Hepatocyte (in vitro differentiated cells): ENCODE measurements at regions not wholly inside any gene's neighbourhood (a gene's known extent, or its start where the extent isn't known, plus 50 kb on each side); places are given as distances from the start of the nearest gene placed in this dataset.

Experiments used
- DNase-seq: peaks from one replicate; pipeline ENCODE4 v3.0.0-alpha.2; 2016; ENCODE audit warnings: low spot score
- H2AFZ ChIP-seq: fragments of 200-600 bp; sonication (generic); 2 replicates; pipeline ENCODE4 v1.6.0; 2016; ENCODE audit warnings: antibody characterized with exemption, mild to moderate bottlenecking
- H3K27ac ChIP-seq: fragments of 200-600 bp; sonication (generic); 2 replicates; pipeline ENCODE4 v1.5.1; 2016; ENCODE audit warnings: mild to moderate bottlenecking
- H3K27me3 ChIP-seq: fragments of 200-600 bp; sonication (generic); 2 replicates; pipeline ENCODE4 v1.6.1; 2016
- H3K36me3 ChIP-seq: fragments of 200-600 bp; sonication (generic); replicated peaks from 2 replicates; pipeline ENCODE4 v1.5.1; 2016; ENCODE audit warnings: low read depth; ENCODE audit not compliant: insufficient read depth
- H3K4me1 ChIP-seq: fragments of 200-600 bp; sonication (generic); 2 replicates; pipeline ENCODE4 v1.5.1; 2016; ENCODE audit warnings: mild to moderate bottlenecking, moderate library complexity; ENCODE audit not compliant: insufficient read depth
- H3K4me2 ChIP-seq: fragments of 200-600 bp; sonication (generic); 2 replicates; pipeline ENCODE4 v1.6.0; 2016
- H3K4me3 ChIP-seq: fragments of 200-600 bp; sonication (generic); 2 replicates; pipeline ENCODE4 v1.5.1; 2016; ENCODE audit warnings: mild to moderate bottlenecking
- H3K79me2 ChIP-seq: fragments of 200-600 bp; sonication (generic); 2 replicates; pipeline ENCODE4 v1.6.0; 2017; ENCODE audit warnings: mild to moderate bottlenecking
- H3K9me2 ChIP-seq: fragments of 200-600 bp; sonication (generic); replicated peaks from 2 replicates; pipeline ENCODE4 v1.6.0; 2017; ENCODE audit warnings: mild to moderate bottlenecking; ENCODE audit not compliant: insufficient read depth
- H3K9me3 ChIP-seq: fragments of 200-600 bp; sonication (generic); 2 replicates; pipeline ENCODE4 v1.5.1; 2016; ENCODE audit warnings: low read depth, mild to moderate bottlenecking
- H4K20me1 ChIP-seq: fragments of 200-600 bp; sonication (generic); 2 replicates; pipeline ENCODE4 v1.6.0; 2016; ENCODE audit warnings: mild to moderate bottlenecking; ENCODE audit not compliant: insufficient read depth, poor library complexity, severe bottlenecking
- EZH2 ChIP-seq: fragments of 200-600 bp; sonication (generic); IDR thresholded peaks from 2 replicates; pipeline ENCODE4 v1.6.1; 2016; ENCODE audit warnings: antibody characterized with exemption, mild to moderate bottlenecking, borderline replicate concordance
- WGBS: methylation state at CpG from one replicate; pipeline ENCODE4 v1.1.6; 2016; ENCODE audit warnings: low lambda C conversion rate; ENCODE audit errors: missing lambda C conversion rate; 5-methylcytosine and 5-hydroxymethylcytosine counted together

GRCh38 chr5:51748647-51749046 is 365.4 kb downstream of the ISL1 start:
- no peak overlapping the region for H3K27ac ChIP-seq
- H3K9me3 ChIP-seq: no peaks in the 10 kb centered on the region
- WGBS: 96% methylated on average over 2 of the region's 2 CpGs
- H3K27me3 ChIP-seq: no peaks in the 10 kb centered on the region
- no peak overlapping the region for H2AFZ ChIP-seq
- H3K36me3 ChIP-seq: no peaks in the 10 kb centered on the region
- no peak overlapping the region for H3K4me3 ChIP-seq
- no peaks in the 10 kb centered on the region for H3K4me1 ChIP-seq
- no peaks in the 10 kb centered on the region for H4K20me1 ChIP-seq
- H3K4me2 ChIP-seq: no peak overlapping the region
- no peaks in the 10 kb centered on the region for H3K9me2 ChIP-seq
- DNase-seq: no peak
- TF ChIP-seq EZH2: no peak
- H3K79me2 ChIP-seq: no peaks in the 10 kb centered on the region
